ENCODE measurements at regions not wholly inside any gene's neighbourhood (a gene's known extent, or its start where the extent isn't known, plus 50 kb on each side); places are given as distances from the start of the nearest gene placed in this dataset.

- H3K36me3 ChIP-seq (ENCODE audit: control insufficient read depth, insufficient read depth, low read length): no peaks in the 10 kb centered on the region
- H3K36me3 Mint-ChIP-seq: no peaks in the 10 kb centered on the region
- no peak overlapping the region for H3K4me3 ChIP-seq (ENCODE audit: low read length)
- intact Hi-C loops (cut with micrococcal nuclease): loop anchor here (1.0 kb wide), 2 partner anchors 24 to 36 kb away; no protein-coding TSS in a partner anchor
- no peaks in the 10 kb centered on the region for H3K9me3 ChIP-seq (ENCODE audit: control insufficient read depth, insufficient read depth, low read length)
- H3K4me3 Mint-ChIP-seq: no peak overlapping the region
- no peaks in the 10 kb centered on the region for H3K9me3 Mint-ChIP-seq
- peaks cover 2 to 7% of the 10 kb centered on the region in 2 donors for H3K4me1 Mint-ChIP-seq
- peaks cover 21% of the 10 kb centered on the region for H3K27me3 ChIP-seq (ENCODE audit: control insufficient read depth, insufficient read depth, low read length)
- DNase-seq: peak; percentile 67 to 87
- H3K27me3 Mint-ChIP-seq (ENCODE audit: low read depth in 2 of 2): peaks cover 61 to 75% of the 10 kb centered on the region in 2 donors
- peak; percentile 70 to 97 (median 90) for ATAC-seq
- WGBS (ENCODE audit: insufficient coverage): 2% methylated on average over 6 of the region's 6 CpGs
- peaks cover 5% of the 10 kb centered on the region for H3K4me1 ChIP-seq (ENCODE audit: control insufficient read depth, insufficient read depth, low read length)
- no peak overlapping the region for H3K27ac Mint-ChIP-seq
- H3K27ac ChIP-seq (ENCODE audit: low read length): no peak overlapping the region
- TF ChIP-seq CTCF (IDR thresholded peaks at IDR 0.05): peak; percentile 61
Observed at GRCh38 chr14:105974902-105975301, 448.5 kb downstream of the TMEM121 start.

DNA sequence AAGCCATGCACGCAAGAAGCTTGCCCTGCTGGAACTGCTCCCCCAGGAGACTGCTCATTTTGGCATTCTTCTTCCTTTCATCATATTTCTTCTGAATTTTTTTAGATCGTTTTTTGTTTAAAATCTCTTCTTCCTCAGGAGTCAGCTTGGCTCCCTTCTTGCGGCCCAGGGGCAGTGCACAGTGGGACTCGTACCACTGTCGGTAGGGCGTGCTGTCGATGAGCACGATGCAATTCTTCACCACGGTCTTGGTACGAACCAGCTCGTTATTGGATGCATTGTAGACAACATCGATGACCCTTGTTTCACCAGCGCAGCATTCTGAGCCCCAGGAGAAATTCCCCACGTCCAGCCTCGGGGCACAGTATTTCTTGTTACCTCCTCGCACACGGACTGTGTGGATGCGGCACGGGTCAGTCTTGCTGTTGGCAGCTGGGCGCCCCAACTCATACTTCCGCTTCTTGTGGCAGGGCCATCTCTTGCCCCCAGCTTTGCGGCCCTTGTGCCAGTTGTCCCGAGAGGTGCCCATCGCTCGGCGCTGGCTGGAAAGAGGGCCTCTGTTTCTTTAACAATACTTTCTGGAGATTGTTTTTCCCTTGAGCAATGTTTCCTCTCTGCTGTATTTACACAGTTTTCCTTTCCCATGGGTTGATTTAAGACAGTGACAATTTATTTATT, 452.4 kb downstream of the TMEM121 start:
- H3K9me3 ChIP-seq (ENCODE audit: control insufficient read depth, insufficient read depth, low read length): no peaks in the 10 kb centered on the region
- Mint-ChIP-seq H3K27me3 (ENCODE audit: low read depth in 2 of 2) (peaks cover 51 to 73% of the 10 kb centered on the region in 2 donors), H3K9me3 (no peaks in the 10 kb centered on the region), H3K36me3 (no peaks in the 10 kb centered on the region), H3K4me3 (no peak overlapping the region), H3K4me1 (peaks cover 35 to 38% of the 10 kb centered on the region in 2 donors), H3K27ac (no peak overlapping the region)
- H3K36me3 ChIP-seq (ENCODE audit: control insufficient read depth, insufficient read depth, low read length): no peaks in the 10 kb centered on the region
- ATAC-seq (no peak), DNase-seq (no peak)
- no peak overlapping the region for H3K27ac ChIP-seq (ENCODE audit: low read length)
- 93% methylated on average over 26 of the region's 26 CpGs for WGBS (ENCODE audit: insufficient coverage)
- TF ChIP-seq CTCF (IDR thresholded peaks at IDR 0.05): no peak
- peaks cover 28% of the 10 kb centered on the region for H3K4me1 ChIP-seq (ENCODE audit: control insufficient read depth, insufficient read depth, low read length)
- peaks cover 25% of the 10 kb centered on the region for H3K27me3 ChIP-seq (ENCODE audit: control insufficient read depth, insufficient read depth, low read length)
- H3K4me3 ChIP-seq (ENCODE audit: low read length): no peak overlapping the region
- intact Hi-C loops (cut with micrococcal nuclease): no loop called here

- peaks cover 40 to 45% of the 10 kb centered on the region in 2 donors for H3K4me1 Mint-ChIP-seq
- DNase-seq (no peak), ATAC-seq (no peak)
- no peak overlapping the region for H3K27ac ChIP-seq (ENCODE audit: low read length)
- intact Hi-C loops (cut with micrococcal nuclease): no loop called here
- H3K36me3 ChIP-seq (ENCODE audit: control insufficient read depth, insufficient read depth, low read length): no peaks in the 10 kb centered on the region
- TF ChIP-seq CTCF (IDR thresholded peaks at IDR 0.05): no peak
- 94% methylated on average over 9 of the region's 9 CpGs for WGBS (ENCODE audit: insufficient coverage)
- peaks cover 28% of the 10 kb centered on the region for H3K4me1 ChIP-seq (ENCODE audit: control insufficient read depth, insufficient read depth, low read length)
- no peaks in the 10 kb centered on the region for H3K36me3 Mint-ChIP-seq
- no peak overlapping the region for H3K27ac Mint-ChIP-seq
- H3K27me3 Mint-ChIP-seq (ENCODE audit: low read depth in 2 of 2): peaks cover 44 to 68% of the 10 kb centered on the region in 2 donors
- H3K4me3 Mint-ChIP-seq: no peak overlapping the region
- H3K27me3 ChIP-seq (ENCODE audit: control insufficient read depth, insufficient read depth, low read length): peaks cover 19% of the 10 kb centered on the region
- H3K9me3 Mint-ChIP-seq: no peaks in the 10 kb centered on the region
- no peak overlapping the region for H3K4me3 ChIP-seq (ENCODE audit: low read length)
- no peaks in the 10 kb centered on the region for H3K9me3 ChIP-seq (ENCODE audit: control insufficient read depth, insufficient read depth, low read length)
Observed at GRCh38 chr14:105979446-105979845, 453.1 kb downstream of the TMEM121 start.

GRCh38 chr14:105980224-105980623, 453.8 kb downstream of the TMEM121 start:
- intact Hi-C loops (cut with micrococcal nuclease): no loop called here
- Mint-ChIP-seq H3K4me1 (peaks cover 48 to 52% of the 10 kb centered on the region in 2 donors), H3K27ac (no peak overlapping the region)

More at GRCh38 chr14:105980224-105980623, 453.8 kb downstream of the TMEM121 start:
- peaks cover 16% of the 10 kb centered on the region for H3K27me3 ChIP-seq (ENCODE audit: control insufficient read depth, insufficient read depth, low read length)
- no peak overlapping the region for H3K27ac ChIP-seq (ENCODE audit: low read length)
- H3K9me3 ChIP-seq (ENCODE audit: control insufficient read depth, insufficient read depth, low read length): no peaks in the 10 kb centered on the region
- no peaks in the 10 kb centered on the region for H3K9me3 Mint-ChIP-seq
- H3K4me3 Mint-ChIP-seq: no peak overlapping the region
- no peak for DNase-seq
- no peak for TF ChIP-seq CTCF (IDR thresholded peaks at IDR 0.05)
- 82% methylated on average over 7 of the region's 10 CpGs for WGBS (ENCODE audit: insufficient coverage)
- H3K4me1 ChIP-seq (ENCODE audit: control insufficient read depth, insufficient read depth, low read length): peaks cover 29% of the 10 kb centered on the region
- no peaks in the 10 kb centered on the region for H3K36me3 ChIP-seq (ENCODE audit: control insufficient read depth, insufficient read depth, low read length)
- H3K4me3 ChIP-seq (ENCODE audit: low read length): no peak overlapping the region
- peaks cover 39 to 61% of the 10 kb centered on the region in 2 donors for H3K27me3 Mint-ChIP-seq (ENCODE audit: low read depth in 2 of 2)
- no peak for ATAC-seq
- no peaks in the 10 kb centered on the region for H3K36me3 Mint-ChIP-seq

Data from natural killer cell (primary cell).